Embryonic facial prominence (tissue), 1 donor: ENCODE measurements at regions not wholly inside any gene's neighbourhood (a gene's known extent, or its start where the extent isn't known, plus 50 kb on each side); places are given as distances from the start of the nearest gene placed in this dataset.
"Not testable (repeated sequence)": the region's sequence is repeated elsewhere in the genome, so short reads cannot be mapped to it uniquely, and the experiment has no call there.

Experiments used
- DNase-seq: peaks from one replicate; pipeline ENCODE4 v3.0.0-alpha.2; 2016; ENCODE audit errors: extremely low spot score

DNA sequence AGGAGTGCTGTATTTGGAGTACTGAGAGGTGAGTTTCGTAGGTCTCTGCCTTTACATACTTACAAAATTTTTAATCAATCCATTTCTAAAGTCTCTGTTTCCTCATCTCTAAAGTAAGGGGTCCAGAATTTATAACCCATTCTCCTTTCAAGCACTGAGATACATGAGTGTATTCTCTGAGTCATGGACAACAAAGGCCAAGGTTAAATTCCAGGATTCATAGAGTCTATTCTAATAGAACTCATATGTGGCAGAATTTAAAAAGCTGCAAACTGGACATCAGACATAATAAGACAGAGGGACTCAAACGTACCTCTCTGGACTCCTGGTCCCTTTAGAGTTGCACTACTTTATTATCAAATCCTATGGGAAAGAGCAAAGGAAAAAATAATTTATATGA is 112.5 kb upstream of the SLIT3 start:
- DNase-seq: no peak

DNA sequence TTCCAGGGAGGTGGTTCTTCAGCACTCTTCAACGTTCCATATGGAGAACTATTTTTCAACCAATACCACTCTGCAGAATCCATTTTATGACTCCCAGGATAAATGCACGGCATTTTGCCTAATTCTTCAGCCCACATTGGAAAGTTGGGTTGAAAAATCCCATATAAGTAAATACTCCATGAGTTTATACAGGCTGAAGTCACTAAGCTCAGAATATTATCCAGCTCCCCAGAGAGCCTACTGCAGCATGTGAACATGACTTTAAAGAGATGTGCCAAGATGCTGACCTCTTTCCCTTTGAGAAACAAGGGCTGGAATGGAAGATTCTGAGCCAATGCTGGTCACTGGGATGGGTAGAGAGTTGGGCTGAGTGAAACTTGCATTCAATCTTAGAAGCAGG is 111.9 kb upstream of the SLIT3 start:
- no peak for DNase-seq

DNA sequence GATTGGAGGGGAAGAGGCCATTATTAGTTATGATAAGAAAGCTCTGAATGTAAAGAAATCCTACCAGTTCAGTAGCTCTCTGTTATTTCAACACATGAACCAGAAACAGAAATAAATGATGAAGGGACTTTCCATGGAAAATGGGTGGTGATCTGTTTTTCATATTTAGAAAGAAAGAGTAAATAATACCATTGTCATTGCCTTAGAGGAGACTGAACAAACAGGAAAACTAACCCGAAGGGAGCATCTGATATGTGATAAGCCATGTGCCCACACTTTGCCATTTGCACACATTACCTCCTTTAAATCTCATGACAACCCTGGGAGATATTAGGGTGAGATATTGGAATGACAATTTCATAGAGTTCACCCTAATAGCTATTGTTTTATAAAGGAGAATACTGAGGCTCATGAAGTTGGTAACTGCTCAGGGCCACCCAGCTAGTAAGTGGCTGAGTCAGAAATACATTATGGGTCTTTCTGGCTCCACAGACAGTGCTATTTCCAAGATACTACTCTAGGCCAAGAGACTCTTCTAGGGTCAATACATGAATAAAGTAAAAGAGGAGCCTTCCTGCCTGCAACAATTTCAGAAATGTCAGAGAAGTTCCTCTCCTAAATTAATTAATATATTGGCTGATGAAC is 111.0 kb upstream of the SLIT3 start:
- DNase-seq: no peak

DNA sequence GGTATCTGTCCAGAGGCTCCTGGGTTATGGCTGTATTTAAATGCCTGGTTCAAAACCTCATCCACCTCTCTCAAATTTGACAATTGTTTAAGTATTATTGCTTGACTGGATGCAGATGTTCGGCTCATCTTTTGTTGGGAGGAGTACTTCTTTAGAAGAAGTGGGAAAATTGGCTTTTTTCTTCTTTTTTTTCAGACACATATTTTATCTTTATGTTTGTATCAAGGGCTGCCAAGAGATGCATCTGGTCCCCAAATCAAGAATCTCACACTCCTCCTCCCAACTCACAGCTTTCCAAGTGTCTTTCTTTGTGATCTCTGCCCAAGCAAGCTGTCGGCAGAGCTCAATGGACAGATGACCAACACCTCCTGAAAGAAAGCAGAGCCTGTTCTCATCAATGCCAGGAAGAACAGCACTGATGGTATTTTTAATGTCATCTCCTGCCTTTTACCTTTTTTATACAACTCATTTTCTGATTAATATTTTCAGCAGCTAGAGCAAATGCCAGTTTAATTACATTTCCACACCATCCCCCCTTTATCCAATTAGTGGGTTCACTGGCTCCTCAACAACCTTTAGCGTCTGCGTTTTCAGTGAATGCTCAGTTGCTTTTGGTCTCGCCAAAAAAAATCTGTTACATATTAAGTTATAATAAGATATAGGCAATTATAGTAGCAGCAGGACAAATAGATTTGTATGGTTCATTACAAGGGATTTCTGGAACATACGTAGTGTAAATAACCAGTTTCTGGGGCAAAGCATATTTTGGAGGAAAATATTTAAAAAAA is 110.3 kb upstream of the SLIT3 start:
- no peak for DNase-seq

GRCh38 chr5:169408731-169409130 is 107.8 kb upstream of the SLIT3 start:
- no peak for DNase-seq

- DNase-seq: no peak
These were observed 107.2 kb upstream of the SLIT3 start for GRCh38 chr5:169408171-169408570.

- no peak for DNase-seq
These were observed 103.3 kb upstream of the SLIT3 start for GRCh38 chr5:169404223-169404622.

GRCh38 chr5:169398515-169398914 is 97.6 kb upstream of the SLIT3 start:
- DNase-seq: no peak

- no peak for DNase-seq
These were observed 94.2 kb upstream of the SLIT3 start for GRCh38 chr5:169395136-169395535.

GRCh38 chr5:169394371-169394770 is 93.4 kb upstream of the SLIT3 start:
- no peak for DNase-seq

GRCh38 chr5:169393907-169394306 is 93.0 kb upstream of the SLIT3 start:
- DNase-seq: no peak

DNA sequence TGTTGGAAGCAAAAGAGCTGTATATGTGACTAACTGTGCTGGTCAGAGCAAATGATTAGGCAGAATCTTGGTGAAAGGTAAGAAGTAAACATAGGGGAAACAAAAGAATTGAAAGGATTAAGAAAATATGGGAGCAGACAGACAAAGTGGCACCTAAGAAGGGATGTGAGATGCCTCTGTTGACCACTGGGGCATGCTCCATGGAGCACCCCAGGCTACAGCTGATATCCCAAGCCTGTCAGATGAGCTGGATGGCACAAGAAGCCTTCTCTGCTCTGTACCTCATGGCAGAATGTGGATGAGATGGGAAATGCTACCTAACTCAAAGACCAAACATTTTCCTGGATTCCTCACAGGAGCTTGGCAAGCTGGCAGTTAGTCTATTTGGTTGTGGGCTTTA is 89.3 kb upstream of the SLIT3 start:
- DNase-seq: no peak

DNA sequence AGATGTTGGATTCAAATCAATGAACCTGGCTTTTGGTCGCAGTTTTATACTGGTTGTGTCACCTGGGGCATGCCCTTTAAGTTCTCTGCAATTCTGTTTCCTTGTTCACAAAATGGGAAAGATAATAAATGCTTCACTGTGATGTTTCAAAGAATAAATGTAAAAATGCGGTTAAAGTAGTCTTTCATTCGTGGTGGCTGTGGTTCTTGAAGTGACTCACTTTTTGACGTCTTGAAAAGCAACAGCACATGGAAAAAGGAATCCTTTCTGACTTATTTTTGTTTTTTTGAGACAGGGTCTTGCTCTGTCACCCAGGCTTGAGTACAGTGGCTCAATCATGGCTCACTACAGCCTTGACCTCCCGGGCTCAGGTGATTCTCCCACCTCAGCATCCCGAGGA is 88.4 kb upstream of the SLIT3 start:
- DNase-seq: no peak

GRCh38 chr5:169385636-169386035 is 84.7 kb upstream of the SLIT3 start:
- no peak for DNase-seq

DNA sequence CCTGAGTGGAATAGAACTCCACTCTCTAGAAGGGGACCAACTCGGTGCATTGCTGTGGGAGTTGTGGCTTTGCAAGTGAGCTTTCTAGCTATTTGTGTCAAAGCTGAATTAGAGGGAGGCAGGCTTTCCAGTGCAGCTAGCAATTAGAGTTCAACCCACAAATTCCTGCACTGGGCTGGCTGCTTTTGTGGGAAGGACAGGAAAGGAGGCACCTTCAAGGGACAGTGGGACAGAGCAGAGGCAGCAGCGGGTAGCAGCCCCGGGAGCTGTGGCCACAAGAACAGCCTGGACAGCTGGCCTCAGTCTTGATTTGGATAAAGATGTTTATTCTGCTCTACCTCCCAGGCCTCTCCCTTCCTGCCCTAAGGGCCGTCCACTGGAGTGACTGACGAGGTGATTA is 83.7 kb upstream of the SLIT3 start:
- no peak for DNase-seq

DNA sequence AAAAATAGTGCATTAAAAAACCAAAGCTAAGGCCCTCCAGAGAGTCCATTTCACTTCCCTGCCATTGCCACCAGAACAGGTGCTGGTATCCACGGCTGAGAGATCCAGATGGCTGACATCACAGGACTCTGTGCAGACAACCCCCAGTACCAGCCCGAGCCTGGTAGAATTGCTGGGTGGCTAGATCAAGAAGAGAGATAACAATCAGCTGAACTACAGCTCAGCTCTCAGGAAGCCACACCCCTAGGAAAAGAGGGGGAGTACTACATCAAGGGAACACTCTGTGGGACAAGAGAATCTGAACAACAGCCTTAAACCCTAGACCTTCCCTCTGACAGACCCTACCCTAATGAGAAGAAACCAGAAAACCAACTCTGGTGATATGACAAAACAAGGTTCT is 73.8 kb upstream of the SLIT3 start:
- no peak for DNase-seq

GRCh38 chr5:169374111-169374510 is 73.2 kb upstream of the SLIT3 start:
- no peak for DNase-seq

- not testable (repeated sequence) for DNase-seq
These were observed 70.9 kb upstream of the SLIT3 start for GRCh38 chr5:169371801-169372200.

- no peak for DNase-seq
These were observed 68.2 kb upstream of the SLIT3 start for GRCh38 chr5:169369130-169369529.

DNA sequence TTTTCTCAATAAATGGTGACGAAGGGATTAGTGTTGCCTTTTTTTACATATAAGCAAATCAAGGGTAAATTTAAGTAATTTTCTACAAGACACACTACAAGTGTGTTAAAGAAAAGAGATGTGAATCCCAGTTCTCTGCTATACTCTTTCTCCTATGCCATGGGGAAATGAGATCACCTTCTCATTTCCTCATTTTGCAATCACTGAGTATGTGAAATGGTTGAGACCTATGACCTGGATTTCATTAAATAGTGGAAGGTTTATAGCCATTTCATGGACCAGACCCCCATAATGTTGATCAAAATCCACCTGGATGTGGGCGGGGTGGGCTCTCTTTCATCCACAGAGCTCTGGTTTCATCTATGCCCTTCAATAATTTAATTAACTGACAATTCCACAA is 66.9 kb upstream of the SLIT3 start:
- DNase-seq: no peak

DNA sequence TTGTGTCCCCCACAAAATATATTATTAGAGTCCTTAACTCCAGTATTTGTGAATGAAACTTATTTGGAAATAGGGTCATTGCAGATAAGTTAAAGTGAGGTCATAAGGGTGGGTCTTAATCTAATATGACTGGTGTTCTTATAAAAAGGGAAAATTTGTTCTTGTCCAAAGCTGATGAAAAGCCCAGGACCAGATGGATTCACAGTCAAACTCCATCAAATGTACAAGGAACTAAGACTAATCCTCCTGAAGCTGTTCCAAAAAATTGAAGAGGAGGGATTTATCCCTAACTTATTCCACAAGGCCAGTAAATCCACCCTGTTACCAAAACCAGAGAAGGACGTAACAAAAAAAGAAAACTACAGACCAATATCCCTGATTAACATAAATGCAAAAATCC is 56.4 kb upstream of the SLIT3 start:
- DNase-seq: no peak

DNA sequence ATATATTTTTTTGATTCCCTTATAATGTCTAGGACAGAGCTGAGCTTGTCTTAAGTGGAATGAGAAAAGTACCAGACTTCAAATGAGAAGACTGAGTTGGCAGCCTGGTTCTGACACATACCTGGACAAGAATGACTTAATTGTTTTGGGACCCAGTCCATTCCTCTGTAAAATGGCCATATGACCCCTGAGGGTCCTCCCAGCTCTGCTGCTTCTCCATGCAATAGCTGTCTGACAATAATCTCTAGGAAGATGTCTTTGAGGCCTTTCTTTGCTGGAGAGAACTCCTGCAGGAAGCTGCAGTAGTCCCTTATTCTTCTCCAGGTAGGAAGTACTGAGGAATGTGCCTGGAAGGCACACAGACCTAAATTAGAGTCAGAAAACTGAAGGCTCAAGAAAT is 55.9 kb upstream of the SLIT3 start:
- no peak for DNase-seq

DNA sequence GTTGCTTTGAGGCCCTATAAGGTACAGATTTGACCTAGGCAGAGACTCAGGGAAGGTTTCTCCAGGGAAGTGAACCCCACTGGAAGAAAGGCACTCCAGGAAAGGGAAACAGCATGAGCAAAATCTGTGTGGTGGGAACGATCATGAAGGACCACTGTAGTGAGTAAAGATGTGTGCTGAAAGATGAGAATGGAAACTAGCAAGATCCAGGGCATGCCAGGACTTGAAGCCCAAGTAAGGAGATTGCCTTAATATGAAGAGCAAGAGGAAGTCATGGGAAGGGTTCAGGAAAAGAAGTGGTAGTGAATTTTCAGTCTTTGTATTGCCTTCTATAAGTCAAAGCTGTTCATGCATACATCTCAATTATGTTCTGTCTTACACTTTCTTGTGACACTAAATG is 55.2 kb upstream of the SLIT3 start:
- DNase-seq: no peak

DNA sequence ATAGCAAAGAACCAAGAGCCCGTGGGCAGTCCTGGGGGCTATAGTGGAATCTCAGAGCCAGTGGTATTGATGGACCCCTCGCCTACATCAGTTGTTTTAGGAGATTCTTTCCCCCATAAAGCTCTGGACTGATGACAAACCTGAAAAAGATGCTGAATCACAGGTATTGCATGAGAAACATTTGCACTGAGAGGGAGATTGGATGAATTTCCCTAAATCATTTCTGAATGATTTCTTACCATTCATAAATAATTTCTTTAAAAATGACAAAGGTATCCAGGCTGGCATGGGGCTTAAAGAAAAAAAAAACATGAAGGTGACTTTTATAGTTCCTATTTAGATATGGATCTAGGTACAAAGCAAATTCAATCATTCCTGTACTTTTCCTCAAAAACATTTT is 54.0 kb upstream of the SLIT3 start:
- DNase-seq: no peak
